ENCODE measurements at regions not wholly inside any gene's neighbourhood (a gene's known extent, or its start where the extent isn't known, plus 50 kb on each side); places are given as distances from the start of the nearest gene placed in this dataset.

DNA sequence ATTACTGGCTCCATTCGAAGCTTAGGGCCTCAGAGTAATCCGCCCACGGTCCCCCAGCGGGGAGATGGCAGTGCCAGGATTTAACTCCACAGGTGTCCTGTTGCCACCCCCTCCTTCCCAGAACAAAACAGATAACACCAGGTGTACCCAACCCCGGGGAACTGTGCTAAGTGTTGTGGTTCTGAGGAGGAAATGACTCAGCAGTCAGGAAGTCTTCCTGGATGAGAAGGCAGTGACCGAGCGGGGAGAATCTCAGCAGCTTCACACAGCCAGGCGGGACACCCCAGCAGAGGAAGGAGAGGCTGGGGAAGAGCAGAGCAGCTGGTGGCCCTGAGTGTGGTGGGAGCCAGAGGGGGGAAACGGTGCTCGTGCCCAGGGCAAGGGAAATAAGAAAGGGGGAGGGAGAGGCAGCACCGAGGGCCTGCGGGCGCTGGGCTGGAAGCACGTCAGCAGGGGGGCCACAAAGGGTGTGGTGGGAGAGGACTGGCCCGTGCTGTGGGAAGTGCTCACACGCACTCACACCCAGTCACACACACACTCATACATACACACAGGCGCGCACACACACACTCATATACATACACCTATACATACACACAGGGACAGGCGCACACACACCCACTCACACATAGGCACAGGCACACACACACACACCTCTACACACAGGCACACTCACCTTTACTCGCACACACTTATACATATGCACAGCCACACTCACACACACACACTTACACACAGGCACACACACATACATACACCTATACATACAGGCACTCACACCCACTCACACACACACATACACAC is 59.8 kb upstream of the CHST15 start:
- Histone ChIP-seq H3K4me2 (ENCODE audit: control insufficient read depth, insufficient read depth) (peak overlapping the region; percentile 64), H2AFZ (ENCODE audit: control insufficient read depth, low read depth, low read length) (peak overlapping the region; percentile 3), H3K79me2 (ENCODE audit: control insufficient read depth, insufficient read depth, low read length) (no peaks in the 10 kb centered on the region), H3K9me3 (replicated peaks; ENCODE audit: control insufficient read depth, insufficient read depth, low read length) (peaks cover under 1% of the 10 kb centered on the region; the same call in 1 of the 3 replicates), H3K9ac (ENCODE audit: control insufficient read depth, insufficient read depth, low read length) (no peak overlapping the region), H3K36me3 (ENCODE audit: control insufficient read depth in 2 of 2, insufficient read depth in 2 of 2, low read length in 1 of 2) (no peaks in the 10 kb centered on the region), H3K4me3 (peak overlapping the region; percentile 16; the same call in 1 of the 2 replicates), H3K4me1 (ENCODE audit: control insufficient read depth, insufficient read depth, low read length) (peaks cover 28% of the 10 kb centered on the region), H3K27ac (ENCODE audit: control insufficient read depth, insufficient read depth) (0 out of 2 replicates have a peak overlapping the region, but pooled peaks have one; percentile 2), H3K27me3 (replicated peaks in 1 of 2; ENCODE audit: control insufficient read depth in 2 of 2, insufficient read depth in 2 of 2, low read length in 1 of 2) (no peaks in the 10 kb centered on the region; a peak in 1 of 4 replicates), H4K20me1 (ENCODE audit: control insufficient read depth, insufficient read depth) (no peaks in the 10 kb centered on the region; the same call in 1 of the 2 replicates)
- ChIA-PET SMC1A (ENCODE audit: uncharacterized antibody, unreplicated experiment) (no interaction called here), CTCF (no interaction called here), RAD21 (ENCODE audit: unreplicated experiment) (no interaction called here), POLR2A (interaction anchor here (0.7 kb wide), 1 partner anchor 25 kb away, joined by 3 read pairs; no protein-coding TSS in a partner anchor)
- no TSS peak for BruUV-seq (replicated peaks)
- WGBS (ENCODE audit: insufficient coverage, insufficient replicate concordance, low lambda C conversion rate, missing lambda C conversion rate), result 19% methylated on average over 11 of the region's 20 CpGs
- DNase-seq (ENCODE audit: low read depth, low spot score) (peak; percentile 65), ATAC-seq (peak; percentile 82), FAIRE-seq (no peak)
- in situ Hi-C loops (cut with MboI), result no loop called here
- intact Hi-C loops (cut with micrococcal nuclease; ENCODE audit: unreplicated experiment), result loop anchor here (1.0 kb wide), 1 partner anchor 72 kb away; no protein-coding TSS in a partner anchor
- TF ChIP-seq KAT2A (conservative IDR thresholded peaks at IDR 0.05; ENCODE audit: control insufficient read depth, low read depth, low read length) (no peak), EGR1 (IDR thresholded peaks at IDR 0.05; ENCODE audit: borderline replicate concordance in 1 of 2, low read depth in 2 of 2, low read length in 2 of 2) (peak in 1 of 2 experiments; percentile 2; a peak in 1 of 3 replicates), POU2F2 (IDR thresholded peaks at IDR 0.05; ENCODE audit: borderline replicate concordance, low read depth, low read length) (peak; percentile 22; the same call in 1 of the 3 replicates), ESRRA (IDR thresholded peaks at IDR 0.05; ENCODE audit: low read length) (no peak), IKZF1 (conservative IDR thresholded peaks at IDR 0.05) (peak; percentile 97), TCF3 (IDR thresholded peaks at IDR 0.05; ENCODE audit: borderline replicate concordance, insufficient read depth, low read depth, low read length) (0 out of 2 replicates have a peak, but pooled peaks have one; percentile 32), IRF4 (IDR thresholded peaks at IDR 0.05; ENCODE audit: low read depth, low read length) (peak; percentile 78), PAX5 (IDR thresholded peaks at IDR 0.05; ENCODE audit: borderline replicate concordance, low read depth, low read length) (0 out of 2 replicates have a peak, but pooled peaks have one; percentile 35), HDGF (IDR thresholded peaks at IDR 0.05) (peak; percentile 90; the same call in 1 of the 2 replicates), CHD2 (IDR thresholded peaks at IDR 0.05; ENCODE audit: borderline replicate concordance, low read depth, low read length) (0 out of 2 replicates have a peak, but pooled peaks have one; percentile 21), EED (IDR thresholded peaks at IDR 0.05; ENCODE audit: low read depth) (peak; percentile 83), TAF1 (IDR thresholded peaks at IDR 0.05; ENCODE audit: borderline replicate concordance, low read depth, low read length) (no peak), ATF7 (IDR thresholded peaks at IDR 0.05; ENCODE audit: low read depth) (peak; percentile 26; the same call in 1 of the 2 replicates)
- TF ChIP-seq, protein P1, sequence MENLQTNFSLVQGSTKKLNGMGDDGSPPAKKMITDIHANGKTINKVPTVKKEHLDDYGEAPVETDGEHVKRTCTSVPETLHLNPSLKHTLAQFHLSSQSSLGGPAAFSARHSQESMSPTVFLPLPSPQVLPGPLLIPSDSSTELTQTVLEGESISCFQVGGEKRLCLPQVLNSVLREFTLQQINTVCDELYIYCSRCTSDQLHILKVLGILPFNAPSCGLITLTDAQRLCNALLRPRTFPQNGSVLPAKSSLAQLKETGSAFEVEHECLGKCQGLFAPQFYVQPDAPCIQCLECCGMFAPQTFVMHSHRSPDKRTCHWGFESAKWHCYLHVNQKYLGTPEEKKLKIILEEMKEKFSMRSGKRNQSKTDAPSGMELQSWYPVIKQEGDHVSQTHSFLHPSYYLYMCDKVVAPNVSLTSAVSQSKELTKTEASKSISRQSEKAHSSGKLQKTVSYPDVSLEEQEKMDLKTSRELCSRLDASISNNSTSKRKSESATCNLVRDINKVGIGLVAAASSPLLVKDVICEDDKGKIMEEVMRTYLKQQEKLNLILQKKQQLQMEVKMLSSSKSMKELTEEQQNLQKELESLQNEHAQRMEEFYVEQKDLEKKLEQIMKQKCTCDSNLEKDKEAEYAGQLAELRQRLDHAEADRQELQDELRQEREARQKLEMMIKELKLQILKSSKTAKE (IDR thresholded peaks at IDR 0.05; ENCODE audit: low read depth, poor library complexity, severe bottlenecking), result no peak
- TF ChIP-seq, protein P2, sequence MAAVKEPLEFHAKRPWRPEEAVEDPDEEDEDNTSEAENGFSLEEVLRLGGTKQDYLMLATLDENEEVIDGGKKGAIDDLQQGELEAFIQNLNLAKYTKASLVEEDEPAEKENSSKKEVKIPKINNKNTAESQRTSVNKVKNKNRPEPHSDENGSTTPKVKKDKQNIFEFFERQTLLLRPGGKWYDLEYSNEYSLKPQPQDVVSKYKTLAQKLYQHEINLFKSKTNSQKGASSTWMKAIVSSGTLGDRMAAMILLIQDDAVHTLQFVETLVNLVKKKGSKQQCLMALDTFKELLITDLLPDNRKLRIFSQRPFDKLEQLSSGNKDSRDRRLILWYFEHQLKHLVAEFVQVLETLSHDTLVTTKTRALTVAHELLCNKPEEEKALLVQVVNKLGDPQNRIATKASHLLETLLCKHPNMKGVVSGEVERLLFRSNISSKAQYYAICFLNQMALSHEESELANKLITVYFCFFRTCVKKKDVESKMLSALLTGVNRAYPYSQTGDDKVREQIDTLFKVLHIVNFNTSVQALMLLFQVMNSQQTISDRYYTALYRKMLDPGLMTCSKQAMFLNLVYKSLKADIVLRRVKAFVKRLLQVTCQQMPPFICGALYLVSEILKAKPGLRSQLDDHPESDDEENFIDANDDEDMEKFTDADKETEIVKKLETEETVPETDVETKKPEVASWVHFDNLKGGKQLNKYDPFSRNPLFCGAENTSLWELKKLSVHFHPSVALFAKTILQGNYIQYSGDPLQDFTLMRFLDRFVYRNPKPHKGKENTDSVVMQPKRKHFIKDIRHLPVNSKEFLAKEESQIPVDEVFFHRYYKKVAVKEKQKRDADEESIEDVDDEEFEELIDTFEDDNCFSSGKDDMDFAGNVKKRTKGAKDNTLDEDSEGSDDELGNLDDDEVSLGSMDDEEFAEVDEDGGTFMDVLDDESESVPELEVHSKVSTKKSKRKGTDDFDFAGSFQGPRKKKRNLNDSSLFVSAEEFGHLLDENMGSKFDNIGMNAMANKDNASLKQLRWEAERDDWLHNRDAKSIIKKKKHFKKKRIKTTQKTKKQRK (IDR thresholded peaks at IDR 0.05; ENCODE audit: low read depth, low read length), result no peak
- TF ChIP-seq, protein P3, sequence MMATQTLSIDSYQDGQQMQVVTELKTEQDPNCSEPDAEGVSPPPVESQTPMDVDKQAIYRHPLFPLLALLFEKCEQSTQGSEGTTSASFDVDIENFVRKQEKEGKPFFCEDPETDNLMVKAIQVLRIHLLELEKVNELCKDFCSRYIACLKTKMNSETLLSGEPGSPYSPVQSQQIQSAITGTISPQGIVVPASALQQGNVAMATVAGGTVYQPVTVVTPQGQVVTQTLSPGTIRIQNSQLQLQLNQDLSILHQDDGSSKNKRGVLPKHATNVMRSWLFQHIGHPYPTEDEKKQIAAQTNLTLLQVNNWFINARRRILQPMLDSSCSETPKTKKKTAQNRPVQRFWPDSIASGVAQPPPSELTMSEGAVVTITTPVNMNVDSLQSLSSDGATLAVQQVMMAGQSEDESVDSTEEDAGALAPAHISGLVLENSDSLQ (IDR thresholded peaks at IDR 0.05), result no peak

Measured in GM12878 (cell line).